A673 (cell line): ENCODE measurements at regions not wholly inside any gene's neighbourhood (a gene's known extent, or its start where the extent isn't known, plus 50 kb on each side); places are given as distances from the start of the nearest gene placed in this dataset.

Source experiments
- EZH2 ChIP-seq: fragments of 200-600 bp; sonication (generic); IDR thresholded peaks from 2 replicates; pipeline ENCODE4 v1.6.1; 2017; ENCODE audit warnings: borderline replicate concordance, low read depth, mild to moderate bottlenecking, mixed read lengths, antibody characterized with exemption, low read length; ENCODE audit not compliant: poor library complexity, severe bottlenecking
- TF ChIP-seq, protein P1 (sequence below): fragments of 300-800, 200-600 bp; sonication (generic); conservative IDR thresholded peaks from 2 replicates; pipeline ENCODE4 v1.5.1; 2017; ENCODE audit warnings: low read depth, mild to moderate bottlenecking, antibody characterized with exemption, low read length, moderate library complexity, mixed read lengths

DNA sequence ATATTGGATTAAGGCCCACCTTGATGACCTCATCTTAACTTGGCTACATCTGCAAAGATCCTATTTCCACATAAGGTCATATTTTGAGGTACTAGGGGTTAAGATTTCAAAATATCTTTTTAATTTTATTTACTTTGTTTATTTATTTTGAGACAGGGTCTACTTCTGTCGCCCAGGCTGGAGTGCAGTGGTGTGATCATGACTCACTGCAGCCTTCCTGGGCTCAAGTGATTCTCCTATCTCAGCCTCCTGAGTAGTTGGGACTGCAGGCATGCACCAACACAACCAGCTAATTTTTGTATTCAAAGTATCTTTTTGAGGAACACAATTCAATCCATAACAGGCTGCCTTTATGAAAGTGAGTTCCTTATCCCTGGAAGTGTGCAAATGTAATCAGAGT lies 212.3 kb downstream of the PALM2AKAP2 start:
- TF ChIP-seq, protein P1, sequence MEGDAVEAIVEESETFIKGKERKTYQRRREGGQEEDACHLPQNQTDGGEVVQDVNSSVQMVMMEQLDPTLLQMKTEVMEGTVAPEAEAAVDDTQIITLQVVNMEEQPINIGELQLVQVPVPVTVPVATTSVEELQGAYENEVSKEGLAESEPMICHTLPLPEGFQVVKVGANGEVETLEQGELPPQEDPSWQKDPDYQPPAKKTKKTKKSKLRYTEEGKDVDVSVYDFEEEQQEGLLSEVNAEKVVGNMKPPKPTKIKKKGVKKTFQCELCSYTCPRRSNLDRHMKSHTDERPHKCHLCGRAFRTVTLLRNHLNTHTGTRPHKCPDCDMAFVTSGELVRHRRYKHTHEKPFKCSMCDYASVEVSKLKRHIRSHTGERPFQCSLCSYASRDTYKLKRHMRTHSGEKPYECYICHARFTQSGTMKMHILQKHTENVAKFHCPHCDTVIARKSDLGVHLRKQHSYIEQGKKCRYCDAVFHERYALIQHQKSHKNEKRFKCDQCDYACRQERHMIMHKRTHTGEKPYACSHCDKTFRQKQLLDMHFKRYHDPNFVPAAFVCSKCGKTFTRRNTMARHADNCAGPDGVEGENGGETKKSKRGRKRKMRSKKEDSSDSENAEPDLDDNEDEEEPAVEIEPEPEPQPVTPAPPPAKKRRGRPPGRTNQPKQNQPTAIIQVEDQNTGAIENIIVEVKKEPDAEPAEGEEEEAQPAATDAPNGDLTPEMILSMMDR, result no peak
- TF ChIP-seq EZH2, result no peak
